ENCODE measurements at regions not wholly inside any gene's neighbourhood (a gene's known extent, or its start where the extent isn't known, plus 50 kb on each side); places are given as distances from the start of the nearest gene placed in this dataset.

- no peak for DNase-seq (ENCODE audit: low read depth)
Measured at GRCh38 chr5:173763410-173763809, 124.7 kb upstream of the CPEB4 start.

DNA sequence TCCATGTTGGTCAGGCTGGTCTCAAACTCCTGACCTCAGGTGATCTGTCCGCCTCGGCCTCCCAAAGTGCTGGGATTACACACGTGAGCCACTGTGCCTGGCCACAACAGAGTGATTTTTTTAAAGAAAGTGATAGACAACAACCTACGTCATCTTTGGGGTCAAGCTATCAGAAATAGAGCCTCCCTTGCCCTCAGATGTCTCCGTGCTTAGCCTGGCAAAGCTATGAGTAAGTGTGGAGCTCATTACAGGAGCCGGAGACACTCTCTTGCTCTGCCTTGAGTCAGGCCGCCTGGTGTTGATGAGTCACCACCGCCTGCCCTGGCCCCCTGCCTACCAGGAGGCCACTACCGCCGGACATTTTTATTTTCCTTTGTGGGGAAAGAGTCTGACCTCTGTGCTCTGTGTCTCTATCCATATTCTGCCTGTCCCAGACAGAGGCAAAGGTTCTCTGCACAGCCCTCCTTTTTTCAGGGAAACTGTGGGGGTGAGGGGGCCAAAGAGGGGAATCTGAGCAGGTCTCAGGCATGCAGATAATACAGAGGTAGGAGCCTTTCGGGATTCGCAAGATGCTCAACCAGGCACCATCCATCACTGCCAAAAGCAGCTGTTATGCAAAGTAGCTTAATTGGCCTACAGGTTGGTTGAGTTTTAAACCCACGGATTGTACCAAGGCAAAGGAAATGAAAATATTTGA is 123.7 kb upstream of the CPEB4 start:
- peak; percentile 96 for DNase-seq (ENCODE audit: low read depth)

DNA sequence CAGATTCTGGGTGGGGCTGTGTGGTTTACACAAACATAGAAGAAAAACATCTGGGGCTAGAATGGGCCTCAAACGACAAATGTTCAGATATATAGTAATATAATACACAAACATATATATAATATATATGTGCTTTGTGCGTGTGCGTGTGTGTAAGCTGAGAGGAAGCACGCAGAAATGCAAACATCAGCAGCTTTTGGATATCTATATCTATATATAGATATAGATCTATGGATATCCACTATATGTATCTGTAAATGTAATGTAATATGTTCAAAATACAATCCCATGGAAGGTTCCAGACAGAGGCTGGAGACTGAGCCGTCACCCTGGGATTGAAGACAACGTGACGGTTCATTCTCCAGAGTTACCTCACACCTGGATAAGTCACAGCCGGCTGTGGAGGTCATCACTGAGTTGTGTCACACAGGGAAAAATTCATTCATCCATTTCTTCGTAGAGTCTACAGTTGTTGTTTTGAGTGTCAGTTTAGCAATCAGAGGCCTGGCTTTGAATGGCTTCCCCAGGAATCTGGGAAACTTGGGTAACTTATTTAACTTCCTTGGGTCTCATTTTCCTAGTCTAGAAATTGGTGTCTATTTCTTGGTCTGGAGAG is 123.0 kb upstream of the CPEB4 start:
- no peak for DNase-seq (ENCODE audit: low read depth)

DNA sequence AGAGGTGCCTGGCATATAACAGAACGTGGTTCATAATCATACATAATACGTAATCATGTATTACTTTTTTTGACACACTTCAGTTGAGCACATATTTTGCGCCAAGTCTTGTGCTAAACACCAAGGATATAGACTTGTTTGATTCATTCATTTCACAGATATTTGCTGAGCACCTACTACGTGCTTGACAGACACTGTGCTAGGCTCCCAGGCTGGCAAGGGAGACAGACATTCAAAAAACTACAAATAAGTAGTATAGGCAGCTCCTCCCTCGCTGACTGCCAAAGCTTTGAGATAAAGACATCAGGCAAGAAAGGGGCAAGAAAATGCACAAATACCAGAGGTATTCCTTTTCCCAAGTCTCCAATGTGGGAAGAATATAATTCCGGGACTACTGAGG is 122.5 kb upstream of the CPEB4 start:
- DNase-seq (ENCODE audit: low read depth), result no peak

- no peak for DNase-seq (ENCODE audit: low read depth)
Measured at GRCh38 chr5:173767574-173768266, 120.4 kb upstream of the CPEB4 start.

GRCh38 chr5:173768267-173768806 is 119.8 kb upstream of the CPEB4 start:
- no peak for DNase-seq (ENCODE audit: low read depth)

GRCh38 chr5:173768891-173769290 is 119.3 kb upstream of the CPEB4 start:
- no peak for DNase-seq (ENCODE audit: low read depth)

DNA sequence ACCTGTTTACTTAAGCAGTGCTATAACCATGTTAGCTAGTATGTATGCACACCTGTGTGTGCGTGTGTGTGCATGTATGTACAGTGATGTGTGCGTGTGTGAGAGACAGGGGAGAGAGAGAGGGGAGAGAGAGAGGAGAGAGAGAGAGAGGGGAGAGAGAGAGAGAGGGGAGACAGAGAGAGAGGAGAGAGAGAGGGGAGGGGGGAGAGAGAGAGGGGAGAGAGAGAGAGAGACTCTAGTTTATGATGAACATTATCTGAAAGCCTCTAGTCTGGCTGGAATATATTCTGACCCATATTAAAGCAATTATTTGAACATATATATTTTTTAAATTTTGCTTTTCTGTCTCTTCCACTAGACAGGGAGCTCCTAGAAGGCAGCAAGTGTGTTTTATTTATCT is 117.5 kb upstream of the CPEB4 start:
- no peak for DNase-seq (ENCODE audit: low read depth)

DNA sequence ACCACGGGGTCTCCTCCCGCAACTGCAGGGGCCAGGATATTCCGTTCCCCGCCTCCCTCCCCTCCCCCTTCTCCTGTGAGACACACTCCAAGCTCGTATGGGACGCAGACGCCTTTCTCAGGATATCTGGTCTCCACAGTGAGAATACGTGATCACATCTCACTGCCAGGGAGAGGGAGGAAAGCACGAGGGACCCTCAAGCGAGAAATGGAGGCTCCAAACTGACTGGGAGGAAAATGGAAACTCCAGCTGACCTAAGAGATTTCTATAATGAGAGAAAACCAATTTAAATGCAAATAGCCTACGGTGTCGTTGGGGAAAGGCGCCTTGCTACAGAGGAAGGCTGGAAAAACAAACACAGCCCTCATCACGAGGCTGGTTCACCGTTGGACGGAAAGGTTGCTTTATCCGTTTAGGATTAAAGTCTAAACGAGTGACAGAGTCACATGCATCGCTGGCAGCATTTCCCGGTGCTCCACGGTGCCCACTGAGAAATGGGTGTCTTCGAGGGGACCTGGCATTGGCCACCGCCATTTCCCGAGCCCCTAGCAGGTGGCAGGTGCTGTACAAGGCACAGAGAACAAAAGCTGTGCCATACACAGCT is 116.9 kb upstream of the CPEB4 start:
- no peak for DNase-seq (ENCODE audit: low read depth)

DNA sequence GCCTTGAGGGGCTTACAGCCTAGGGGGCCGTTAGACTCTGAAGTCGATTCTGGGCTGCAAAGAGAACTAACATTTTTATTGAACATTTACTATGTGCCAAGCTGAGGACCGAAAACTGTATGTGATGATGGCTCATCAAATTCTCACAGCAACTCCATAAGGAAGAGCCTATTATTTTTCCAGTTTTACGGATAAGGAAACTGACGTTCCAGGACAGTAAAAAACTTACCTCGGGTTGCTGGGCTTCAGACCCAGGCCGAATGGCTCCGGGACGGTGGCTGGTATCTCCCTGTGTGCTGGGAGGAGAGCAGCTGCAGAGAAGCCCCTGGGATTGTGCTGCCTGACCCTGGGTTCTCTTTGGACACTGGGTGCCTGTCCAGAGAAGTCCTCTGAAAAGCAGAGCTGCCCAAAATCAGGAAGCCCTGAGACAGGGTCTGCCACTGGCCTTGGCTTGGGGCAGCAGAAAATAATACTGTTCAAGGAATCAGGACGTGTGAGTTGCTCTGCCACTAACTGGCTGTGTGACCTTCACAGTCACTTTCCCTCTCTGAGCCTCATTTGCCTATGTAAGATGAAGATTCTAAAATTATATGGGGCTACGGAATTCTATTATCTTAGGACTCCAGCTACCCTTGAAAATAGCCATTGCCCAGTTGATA is 116.3 kb upstream of the CPEB4 start:
- no peak for DNase-seq (ENCODE audit: low read depth)

DNA sequence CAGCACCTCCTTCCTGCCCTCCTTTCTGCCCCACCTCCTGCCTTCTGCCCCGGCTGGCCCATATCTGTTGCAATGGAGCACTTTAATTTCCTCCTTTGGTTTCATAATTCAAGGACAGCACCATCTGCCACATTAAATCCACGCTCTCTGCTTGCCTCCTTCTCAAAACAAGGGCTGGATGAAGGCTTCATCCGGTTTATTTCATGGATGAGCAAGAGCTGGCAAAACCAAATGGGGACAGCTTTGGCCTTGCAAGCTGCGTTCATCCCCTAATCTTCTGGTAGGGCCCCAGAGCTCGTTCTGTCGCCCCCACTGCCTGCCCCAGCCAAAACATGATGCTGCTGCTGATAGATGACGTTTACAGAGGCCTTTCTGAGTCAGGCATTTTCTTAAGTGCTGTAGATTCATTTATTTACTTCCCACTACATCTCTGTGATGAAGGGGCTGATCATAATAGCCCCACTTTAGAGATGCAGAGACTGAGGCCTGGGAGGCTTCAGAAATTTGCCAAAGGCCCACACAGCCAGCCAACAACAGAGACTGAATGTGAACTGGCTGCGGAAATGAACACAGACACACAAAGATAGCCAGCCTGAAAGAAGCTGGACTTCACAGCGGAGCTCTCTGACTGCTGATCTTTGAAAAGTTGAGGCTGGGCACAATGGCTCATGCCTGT is 115.6 kb upstream of the CPEB4 start:
- DNase-seq (ENCODE audit: low read depth), result no peak

GRCh38 chr5:173774271-173774761 is 113.8 kb upstream of the CPEB4 start:
- no peak for DNase-seq (ENCODE audit: low read depth)

DNA sequence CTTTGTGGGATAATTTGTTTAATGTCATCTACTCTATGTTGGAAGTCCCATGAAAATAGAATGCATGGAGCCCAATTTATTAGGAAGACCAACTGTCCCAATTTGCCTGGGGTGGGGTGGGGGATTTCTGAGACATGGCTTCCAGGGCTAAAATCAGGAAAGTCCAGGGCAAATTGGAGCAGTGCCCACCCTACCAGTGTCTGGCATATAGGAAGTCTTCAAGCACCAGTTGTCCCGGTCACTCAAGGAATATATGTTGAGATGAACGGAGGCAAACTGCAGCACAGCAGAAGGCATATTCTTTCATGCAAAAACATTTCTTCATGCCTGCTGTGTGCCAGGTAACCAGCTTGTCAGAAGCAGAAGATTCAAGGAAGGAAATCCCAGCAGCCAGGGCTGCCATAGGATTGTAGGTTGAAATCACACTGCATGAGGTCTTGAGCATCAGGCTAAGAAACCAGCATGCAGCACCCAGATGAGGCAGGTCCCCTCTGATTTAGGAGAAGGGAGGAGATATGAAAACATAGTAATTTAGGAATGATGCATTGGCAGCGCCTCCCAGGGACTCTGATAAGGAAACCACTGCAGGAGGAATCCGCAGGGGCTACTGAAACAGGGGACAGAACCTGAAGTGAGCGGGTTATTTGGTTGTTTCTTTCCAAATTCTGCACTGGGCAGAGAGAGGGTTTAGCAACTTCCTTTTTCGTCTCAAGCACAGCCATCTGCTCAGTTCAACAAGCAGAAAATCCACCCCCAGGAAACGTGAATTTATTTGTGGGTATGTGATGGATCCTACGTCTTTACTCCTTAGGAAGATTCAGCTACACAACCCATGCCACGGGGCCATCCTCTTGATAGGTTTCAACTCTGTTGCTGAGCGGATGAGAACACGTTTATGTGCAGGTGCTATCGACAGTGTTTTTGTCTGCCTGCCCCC is 112.6 kb upstream of the CPEB4 start:
- no peak for DNase-seq (ENCODE audit: low read depth)

GRCh38 chr5:173777149-173777548 is 111.0 kb upstream of the CPEB4 start:
- DNase-seq (ENCODE audit: low read depth), result no peak

- DNase-seq (ENCODE audit: low read depth), result no peak
Measured at GRCh38 chr5:173777674-173778073, 110.5 kb upstream of the CPEB4 start.

DNA sequence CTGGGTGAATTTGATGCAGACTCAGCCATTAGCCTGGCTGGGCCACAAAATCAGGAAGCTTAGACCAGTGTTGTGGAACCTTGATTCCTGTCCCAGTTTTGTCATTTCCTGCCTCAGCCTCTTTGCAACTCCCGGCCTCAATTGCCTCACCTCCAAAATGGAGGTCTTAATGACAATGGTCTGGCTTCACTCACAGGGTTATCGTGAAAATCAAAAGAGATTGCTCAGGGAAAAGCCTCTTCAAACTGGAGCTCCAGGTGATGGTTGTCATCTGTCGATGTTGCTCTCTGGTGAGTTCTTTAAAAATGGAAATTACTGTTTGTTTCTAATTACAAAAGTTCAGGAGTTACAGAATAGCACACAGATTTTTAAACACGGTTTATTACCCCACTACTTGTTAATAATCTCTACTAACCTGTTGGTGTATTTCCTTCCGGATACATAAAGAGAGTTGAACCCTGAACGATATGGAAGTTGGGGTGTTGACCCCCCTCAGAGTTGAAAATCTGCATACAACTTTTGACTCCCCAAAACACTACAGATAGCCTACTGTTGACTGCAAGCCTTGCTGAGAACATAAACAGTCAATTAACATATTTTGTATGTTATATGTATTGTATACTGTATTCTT is 109.9 kb upstream of the CPEB4 start:
- DNase-seq (ENCODE audit: low read depth), result no peak

DNA sequence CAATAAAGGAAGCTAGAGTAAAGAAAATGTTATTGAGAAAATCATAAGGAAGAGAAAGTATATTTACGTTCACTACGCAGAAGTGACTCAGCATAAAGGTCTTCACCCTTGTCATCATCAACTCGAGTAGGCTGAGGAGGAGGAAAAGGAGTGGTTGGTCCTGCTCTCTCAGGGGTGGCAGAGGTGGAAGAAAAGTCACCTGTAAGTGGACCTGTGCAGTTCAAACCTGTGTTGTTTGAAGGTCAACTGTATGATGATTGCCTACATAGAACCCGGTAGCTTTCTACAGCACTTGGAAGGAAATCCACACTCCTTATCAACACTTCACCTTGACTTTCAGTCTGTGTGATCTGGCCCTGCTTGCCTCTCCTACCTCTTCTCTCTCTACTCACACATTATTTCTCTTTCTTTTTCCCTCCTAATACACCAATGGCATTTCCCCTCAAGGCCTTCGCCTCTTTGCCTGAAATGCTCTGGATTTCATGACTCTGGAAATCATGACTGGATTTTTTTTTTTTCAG is 109.3 kb upstream of the CPEB4 start:
- DNase-seq (ENCODE audit: low read depth), result no peak

- no peak for DNase-seq (ENCODE audit: low read depth)
Measured at GRCh38 chr5:173780235-173781234, 107.6 kb upstream of the CPEB4 start.
